HG03060 (cell line): ENCODE measurements at regions not wholly inside any gene's neighbourhood (a gene's known extent, or its start where the extent isn't known, plus 50 kb on each side); places are given as distances from the start of the nearest gene placed in this dataset.

ENCODE experiments used
- ATAC-seq: cut with Tn5 transposase; IDR thresholded peaks from one replicate; pipeline ENCODE4 v1.9.1; 2021; ENCODE audit warnings: low read depth, moderate number of reproducible peaks; ENCODE audit not compliant: unreplicated experiment

- ATAC-seq = no peak
These were observed 448.8 kb downstream of the TXNL1 start for GRCh38 chr18:56189615-56190014.

DNA sequence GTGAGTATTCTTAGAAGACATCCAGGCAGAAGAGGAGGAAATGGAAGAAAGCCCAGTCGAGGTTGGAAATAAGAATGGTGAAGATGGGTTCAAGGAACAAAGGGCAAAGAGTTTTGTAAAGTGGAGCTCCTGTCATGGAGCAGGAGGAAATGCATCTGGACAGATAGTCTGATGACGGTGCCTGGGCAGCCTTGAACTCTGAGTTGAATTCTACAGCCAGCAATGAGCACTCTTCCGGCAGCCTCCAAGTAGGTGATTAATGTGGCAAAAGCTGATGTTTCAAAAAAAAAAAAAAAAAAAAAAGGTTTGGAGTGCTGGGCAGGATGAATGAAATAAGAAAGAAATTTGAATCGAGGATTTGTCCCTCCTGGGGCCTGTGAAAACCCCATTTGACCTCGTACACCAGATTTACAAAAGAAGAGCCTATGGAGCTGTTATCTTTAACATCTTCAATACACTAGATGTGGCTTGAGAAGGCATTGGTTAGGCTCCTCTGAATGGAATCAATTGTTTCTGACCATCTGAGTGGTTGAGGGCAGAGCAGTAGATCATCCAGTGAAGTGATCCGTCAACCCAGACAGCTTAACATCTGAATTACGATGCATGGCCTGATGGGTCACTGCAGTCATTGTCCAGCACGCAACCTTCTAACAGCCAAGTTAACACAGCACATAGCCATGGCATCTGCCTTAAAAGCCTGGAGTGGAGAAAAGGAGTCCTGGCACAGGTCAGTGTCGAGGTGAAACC lies 449.7 kb downstream of the TXNL1 start:
- ATAC-seq = no peak

GRCh38 chr18:56186319-56186718 lies 452.1 kb downstream of the TXNL1 start:
- no peak for ATAC-seq

DNA sequence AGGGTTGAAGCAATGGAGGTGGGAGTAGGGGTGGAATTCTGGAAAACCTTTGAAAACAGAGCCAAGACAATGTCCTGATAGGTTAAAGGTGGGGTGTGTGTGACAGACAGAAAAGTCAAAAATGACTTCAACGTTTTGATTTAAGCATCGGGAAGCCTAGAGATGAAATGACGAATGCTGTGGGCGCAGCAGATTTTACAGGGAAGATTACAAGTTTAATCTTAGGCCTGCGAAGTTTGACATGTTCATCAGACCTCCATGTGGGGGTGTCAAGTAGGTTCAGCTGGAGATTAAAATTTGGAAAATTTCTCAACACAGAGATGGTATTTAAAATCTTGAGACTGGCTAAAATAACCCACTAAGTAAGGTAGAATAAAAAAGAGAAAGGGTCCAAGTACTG lies 453.3 kb downstream of the TXNL1 start:
- ATAC-seq = no peak

DNA sequence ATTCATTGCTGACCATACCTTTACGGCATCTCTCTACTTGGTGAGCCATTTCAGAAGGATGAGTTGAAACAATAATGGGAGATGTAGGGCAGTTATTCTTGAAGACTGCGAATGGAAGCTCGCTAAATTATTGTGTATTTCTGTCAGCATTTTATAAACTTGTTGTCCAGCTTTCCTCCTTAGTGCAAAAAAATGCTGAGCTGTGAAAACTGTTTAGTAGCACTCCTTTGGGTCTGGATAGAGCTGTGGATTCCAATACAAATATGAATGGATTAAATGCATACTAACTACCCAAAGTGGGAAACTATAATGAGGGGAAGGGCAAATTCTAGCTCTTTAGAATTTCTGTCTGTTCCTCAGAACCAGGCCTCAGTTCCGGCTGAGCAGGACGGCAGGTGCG lies 461.6 kb downstream of the TXNL1 start:
- no peak for ATAC-seq

- ATAC-seq = no peak
These were observed 462.9 kb downstream of the TXNL1 start for GRCh38 chr18:56175330-56176001.

DNA sequence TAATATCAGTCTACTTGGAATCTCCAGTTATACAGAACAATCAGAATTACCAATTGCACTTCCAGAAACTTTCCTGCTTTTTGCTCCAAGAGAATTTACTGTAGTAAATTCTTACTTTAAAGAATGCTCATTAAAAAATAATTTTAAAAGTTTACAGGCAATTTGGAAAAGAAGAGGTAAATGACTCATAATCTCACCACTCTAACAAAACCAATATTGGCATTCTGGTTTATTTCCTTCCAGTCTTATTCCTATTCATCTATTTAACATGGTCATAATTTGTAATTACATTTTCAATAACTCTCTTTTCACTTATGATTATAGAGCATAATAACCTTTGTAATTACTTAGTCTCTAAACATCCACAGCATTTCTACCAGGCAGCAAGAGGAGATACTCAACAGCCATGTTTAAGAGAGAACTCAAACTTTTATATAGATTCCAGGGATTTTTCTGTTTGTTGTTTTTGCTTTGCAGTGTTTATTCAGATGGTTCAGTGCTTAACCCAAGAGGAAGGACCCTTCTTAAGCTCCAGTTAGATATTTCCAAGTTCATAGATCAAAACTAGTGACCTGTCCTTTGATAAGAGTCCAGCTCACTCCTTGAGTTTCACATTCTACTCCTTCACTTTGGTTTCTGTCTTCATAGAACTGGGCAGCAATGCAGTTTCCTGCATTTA lies 464.7 kb downstream of the TXNL1 start:
- no peak for ATAC-seq

DNA sequence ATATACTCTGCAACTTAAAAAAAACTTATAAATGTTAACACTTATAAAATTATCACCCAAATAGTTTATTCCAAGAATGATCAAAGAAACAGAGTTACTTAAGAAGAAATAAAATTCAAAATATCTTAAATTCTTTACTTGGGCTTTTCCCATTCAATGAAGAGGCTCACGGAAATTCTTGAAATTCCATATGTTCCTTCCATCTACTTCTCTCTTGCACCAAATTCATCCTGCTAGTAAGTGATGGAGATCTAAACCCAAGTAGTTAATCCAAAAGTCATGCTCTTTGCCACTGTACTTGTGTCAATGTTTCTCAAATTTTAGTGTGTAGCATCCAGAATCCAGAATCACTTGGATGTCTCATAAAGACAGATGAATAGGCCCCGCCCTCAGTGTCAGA lies 465.9 kb downstream of the TXNL1 start:
- ATAC-seq = no peak

GRCh38 chr18:56171848-56172247 lies 466.5 kb downstream of the TXNL1 start:
- ATAC-seq = no peak

DNA sequence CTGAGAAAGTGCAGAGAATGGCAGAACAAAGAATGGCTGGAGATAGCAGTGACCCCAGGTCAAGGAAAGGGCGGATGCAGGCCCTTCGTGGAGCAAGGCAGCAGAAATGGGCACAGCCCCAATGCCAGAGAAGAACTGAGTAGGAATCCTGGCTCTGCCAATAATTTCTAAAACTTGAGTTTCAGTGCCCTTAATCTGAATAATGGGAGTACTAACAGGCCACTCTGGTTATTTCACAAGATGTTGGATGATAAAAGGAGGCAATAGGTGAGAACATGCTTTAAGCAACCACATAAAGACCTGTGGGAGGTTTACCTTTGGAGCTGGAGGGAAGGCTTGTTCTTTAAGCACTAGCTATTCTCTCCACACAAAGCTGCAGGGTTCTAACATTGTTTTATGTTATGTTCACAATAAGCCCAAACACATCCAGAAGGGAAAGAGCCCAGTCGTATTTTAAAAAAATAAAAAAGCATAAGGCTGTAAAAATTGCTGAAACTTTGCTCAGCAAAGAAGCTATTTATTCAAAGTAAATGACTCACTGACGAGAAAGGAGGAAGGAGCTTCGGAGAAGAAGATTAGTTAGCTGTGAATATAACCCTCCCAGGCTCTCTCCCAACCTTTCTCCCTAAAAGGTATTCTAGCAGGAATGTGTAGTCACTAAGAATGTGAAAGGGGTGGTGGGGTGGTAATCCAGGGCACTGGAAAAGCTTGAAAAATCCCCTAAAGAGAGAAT lies 470.2 kb downstream of the TXNL1 start:
- ATAC-seq = no peak

DNA sequence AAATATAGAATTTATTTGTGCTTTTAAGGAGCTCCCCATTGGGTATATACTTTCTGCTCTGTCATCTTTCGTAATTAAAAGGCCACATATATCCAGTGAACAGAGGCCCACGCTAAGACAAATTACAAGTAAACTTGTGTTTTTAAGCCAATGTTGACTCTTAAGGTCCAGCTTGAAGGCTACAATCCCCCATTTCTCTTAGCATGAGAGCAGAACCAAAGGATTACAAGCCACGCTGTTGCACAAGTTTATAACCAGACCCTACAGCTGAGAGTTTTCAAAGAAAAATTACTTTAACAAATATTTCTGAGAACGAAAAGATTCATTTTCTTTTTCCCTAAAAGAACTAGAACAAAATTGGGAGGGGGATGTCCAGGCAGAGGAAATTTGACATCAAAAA lies 471.0 kb downstream of the TXNL1 start:
- no peak for ATAC-seq

DNA sequence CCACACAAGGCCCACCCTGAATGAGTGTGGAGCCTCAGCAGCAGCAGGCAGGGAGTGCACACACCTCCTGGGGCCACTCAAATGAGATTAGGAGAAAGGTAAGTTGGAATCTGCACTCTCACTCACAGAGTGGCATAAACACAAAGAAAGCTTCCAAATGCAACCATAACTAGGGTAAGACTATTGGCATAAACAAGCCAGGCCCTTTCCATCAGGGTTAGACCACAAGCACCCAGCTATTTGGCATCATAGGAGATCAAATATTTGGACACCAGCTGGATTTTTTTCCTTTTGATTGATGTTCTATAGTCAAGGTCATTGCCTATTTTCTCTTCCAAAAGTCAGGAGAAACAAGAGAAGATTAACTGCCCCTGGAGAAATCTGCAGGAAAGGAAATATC lies 471.5 kb downstream of the TXNL1 start:
- ATAC-seq = no peak

DNA sequence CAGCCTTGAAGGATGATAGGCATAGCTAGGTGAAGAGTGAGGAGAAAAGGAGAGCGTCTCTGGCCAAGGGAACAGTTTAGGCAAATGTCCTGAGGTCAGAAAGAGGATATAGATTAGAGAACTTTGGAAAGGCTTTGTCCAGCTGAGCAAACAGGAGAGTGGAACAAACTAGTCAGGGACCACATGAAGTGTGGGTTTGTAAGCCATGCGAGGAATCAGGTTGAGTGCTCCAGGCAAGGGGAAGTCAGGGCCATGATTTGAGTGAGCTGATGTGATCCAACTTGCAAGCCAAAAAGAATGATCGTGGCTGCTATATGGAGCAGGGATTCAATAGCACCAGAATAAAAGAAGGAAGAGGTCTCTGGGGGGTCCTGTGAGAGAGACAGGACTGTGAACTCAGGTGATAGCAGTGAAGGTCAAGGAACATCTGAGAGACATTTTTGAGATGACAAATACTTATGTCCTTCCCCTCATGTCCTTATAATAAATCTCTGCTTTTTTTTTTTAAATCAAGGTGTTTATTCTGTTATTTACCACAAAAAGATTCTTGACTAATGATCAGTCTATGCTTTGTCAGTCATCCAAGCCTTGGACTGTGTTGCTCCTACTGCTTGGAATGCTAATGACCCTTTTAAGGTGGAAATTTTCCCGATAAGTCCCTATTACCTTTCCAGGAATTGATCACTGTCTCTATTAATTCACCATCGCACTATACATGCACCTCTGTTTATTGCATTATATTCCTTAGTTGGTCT lies 472.6 kb downstream of the TXNL1 start:
- ATAC-seq = no peak

- ATAC-seq = no peak
These were observed 475.8 kb downstream of the TXNL1 start for GRCh38 chr18:56162311-56163265.

- no peak for ATAC-seq
These were observed 476.7 kb downstream of the TXNL1 start for GRCh38 chr18:56161566-56162260.

GRCh38 chr18:56158676-56159075 lies 479.7 kb downstream of the TXNL1 start:
- ATAC-seq = no peak

DNA sequence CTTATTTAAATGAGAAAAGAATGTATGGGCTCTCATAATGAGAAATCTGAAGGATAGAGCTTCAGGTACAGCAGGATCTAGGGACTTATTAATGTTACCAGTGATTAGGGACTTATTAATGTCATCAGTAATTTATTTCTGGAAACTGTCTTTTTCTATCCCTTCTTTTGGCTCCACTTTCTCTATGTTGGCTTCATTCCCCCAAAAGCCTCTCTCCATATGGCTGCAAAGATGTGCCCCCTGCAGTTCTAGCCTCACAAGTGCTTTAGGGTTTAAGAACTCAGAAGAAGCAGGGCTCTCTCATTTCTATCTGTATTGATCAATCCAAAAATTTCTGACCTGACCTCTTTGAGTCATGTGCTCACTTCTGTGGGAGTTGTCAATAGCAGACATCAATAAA lies 480.9 kb downstream of the TXNL1 start:
- ATAC-seq = no peak

DNA sequence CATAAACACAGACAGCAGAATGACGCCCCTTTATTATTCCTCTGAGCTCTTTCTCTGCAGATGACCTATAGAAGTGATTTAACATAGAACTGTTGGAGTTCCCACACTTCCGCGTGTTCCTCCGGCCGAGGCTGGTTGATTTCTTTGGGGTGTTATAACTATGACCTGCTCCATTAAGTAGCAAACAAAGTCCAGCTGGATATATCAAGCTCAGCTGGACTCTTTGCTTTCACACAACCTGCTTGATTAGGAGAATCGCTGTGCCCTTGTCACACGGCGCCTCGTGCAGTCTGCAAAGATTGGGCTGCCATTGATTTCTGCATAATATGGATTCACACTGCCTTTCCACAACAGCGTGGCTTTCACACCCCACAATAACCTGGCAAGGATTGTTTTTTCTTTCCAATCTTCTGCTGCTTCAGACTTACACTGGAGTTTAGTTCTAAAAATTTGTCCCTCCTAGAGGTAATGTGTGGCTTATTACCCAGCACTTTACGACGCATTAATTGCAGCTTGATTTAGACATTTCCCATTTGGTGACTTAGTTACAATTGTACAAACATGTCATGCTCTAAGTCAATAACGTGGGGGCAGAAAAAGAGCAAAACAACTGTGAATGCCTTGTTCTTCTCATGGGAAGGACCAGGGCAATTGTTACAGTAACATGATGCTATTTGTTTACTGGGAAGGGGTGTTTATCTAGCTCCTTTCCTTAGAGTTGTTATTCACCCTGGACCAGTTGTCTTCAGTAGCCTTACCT lies 485.7 kb downstream of the TXNL1 start:
- ATAC-seq = no peak
